Mucosa of gallbladder (tissue), 1 donor: ENCODE measurements at regions not wholly inside any gene's neighbourhood (a gene's known extent, or its start where the extent isn't known, plus 50 kb on each side); places are given as distances from the start of the nearest gene placed in this dataset.

ENCODE experiments used
- DNase-seq: peaks from one replicate; pipeline ENCODE4 v3.0.0-alpha.2; 2020; ENCODE audit warnings: low spot score
- donor health status: DM: no; HTN: no; CAD: no.

GRCh38 chr13:29905845-29906244 is 55.4 kb upstream of the UBL3 start:
- DNase-seq: peak; percentile 61

- no peak for DNase-seq
These were observed 53.6 kb upstream of the UBL3 start for GRCh38 chr13:29903996-29904395.

GRCh38 chr13:29903543-29903942 is 53.1 kb upstream of the UBL3 start:
- DNase-seq: no peak

- no peak for DNase-seq
These were observed 52.4 kb upstream of the UBL3 start for GRCh38 chr13:29902632-29903305.

- DNase-seq: peak; percentile 27
These were observed 51.6 kb upstream of the UBL3 start for GRCh38 chr13:29901710-29902631.
